Ovary (tissue), 7 donors: ENCODE measurements at regions not wholly inside any gene's neighbourhood (a gene's known extent, or its start where the extent isn't known, plus 50 kb on each side); places are given as distances from the start of the nearest gene placed in this dataset.

Experiments used
- DNase-seq, 5 donors: peaks; one replicate each; pipeline ENCODE4 v3.0.0-alpha.2; 2019 to 2020
- H3K27ac ChIP-seq, 2 donors: fragments of 200-600 bp; one replicate each; pipeline versions ENCODE4 v1.5.1 to v1.8.0; 2019 to 2022
- H3K27me3 ChIP-seq: fragments of 200-600 bp; one replicate; pipeline ENCODE4 v1.8.0; 2022
- H3K36me3 ChIP-seq: fragments of 200-600 bp; sonication (generic); one replicate; pipeline ENCODE4 v1.5.1; 2019
- H3K4me1 ChIP-seq: one replicate; pipeline ENCODE4 v1.8.1; 2013; ENCODE audit warnings: mild to moderate bottlenecking, moderate library complexity; ENCODE audit not compliant: insufficient read depth
- H3K4me3 ChIP-seq: fragments of 200-600 bp; sonication (generic); one replicate; pipeline ENCODE4 v1.5.1; 2017
- H3K9me3 ChIP-seq, 2 donors: fragments of 200-600 bp in 1 of 2; sonication (generic) in 1 of 2; one replicate each; pipeline versions ENCODE4 v1.5.1 to v1.8.1; 2013 to 2019; ENCODE audit warnings: mild to moderate bottlenecking in 1 of 2, moderate library complexity in 1 of 2
- CTCF ChIP-seq, 3 donors: fragments of 450-650 bp in 2 of 3; fragments of 200-600 bp in 1 of 3; IDR thresholded peaks; one replicate each; pipeline versions ENCODE4 v1.5.1 to v1.8.0; 2016 to 2022; ENCODE audit warnings: antibody characterized with exemption in 3 of 3, mild to moderate bottlenecking in 1 of 3
- EP300 ChIP-seq: sonication (generic); formaldehyde crosslinking; IDR thresholded peaks from one replicate; pipeline ENCODE4 v1.6.1; 2017; ENCODE audit warnings: antibody characterized with exemption
- POLR2A ChIP-seq: fragments of 450-650 bp; IDR thresholded peaks from one replicate; pipeline ENCODE4 v1.6.1; 2017; ENCODE audit warnings: antibody characterized with exemption, mild to moderate bottlenecking, moderate library complexity
- WGBS, 3 donors: extraction: QIAGEN DNeasy Blood & Tissue Kit in 1 of 3; methylation state at CpG; one replicate each; pipeline versions ENCODE4 v1.1.5 to v1.1.7; 2013 to 2017; 5-methylcytosine and 5-hydroxymethylcytosine counted together
- intact Hi-C, 4 donors: fragments of 100-400 bp; cut with DNase I; formaldehyde crosslinking; loops; one replicate each; pipeline versions ENCODE4 v1.11.0 to v1.15.1; 2022 to 2023
- donor health status: DM: no; HTN: no; CAD: no; lungs with moderate emphysema.
- donor health status: DM: no; HTN: no; CAD: no.
- donor health status: Bipolar disorder and iron deficiency.
- donor health status: DM: no; HTN: no; CAD: no.
- donor health status: DM: yes; HTN: yes; CAD: no.

GRCh38 chr3:109618766-109619378, 281.5 kb upstream of the DPPA4 start:
- DNase-seq, result no peak
- WGBS, 3 donors, result 69 to 77% (median 76%) methylated on average over 2 of the region's 2 CpGs
- no peaks in the 10 kb centered on the region for H3K36me3 ChIP-seq
- H3K27ac ChIP-seq, result no peak overlapping the region
- no peak overlapping the region for H3K4me3 ChIP-seq
- intact Hi-C loops, result no loop called here
- H3K27me3 ChIP-seq, result no peaks in the 10 kb centered on the region
- H3K4me1 ChIP-seq, result no peaks in the 10 kb centered on the region
- no peak for TF ChIP-seq CTCF (IDR thresholded peaks at IDR 0.05)
- H3K9me3 ChIP-seq, result no peaks in the 10 kb centered on the region

GRCh38 chr3:109631897-109632296, 294.6 kb upstream of the DPPA4 start:
- Histone ChIP-seq H3K9me3 (no peaks in the 10 kb centered on the region), H3K27me3 (no peaks in the 10 kb centered on the region), H3K27ac (no peak overlapping the region), H3K36me3 (no peaks in the 10 kb centered on the region), H3K4me1 (no peaks in the 10 kb centered on the region), H3K4me3 (no peak overlapping the region)
- TF ChIP-seq CTCF (IDR thresholded peaks at IDR 0.05) (no peak), EP300 (no peak), POLR2A (no peak)
- intact Hi-C loops, result no loop called here
- no peak for DNase-seq

GRCh38 chr3:109640146-109640652, 302.9 kb upstream of the DPPA4 start:
- H3K27me3 ChIP-seq, result no peaks in the 10 kb centered on the region
- TF ChIP-seq POLR2A (no peak), CTCF (IDR thresholded peaks at IDR 0.05) (no peak), EP300 (no peak)
- intact Hi-C loops, result no loop called here
- no peak overlapping the region for H3K27ac ChIP-seq
- no peak overlapping the region for H3K4me3 ChIP-seq
- WGBS, 3 donors, result 80 to 86% (median 81%) methylated on average over 4 of the region's 4 CpGs
- DNase-seq, result no peak
- no peaks in the 10 kb centered on the region for H3K36me3 ChIP-seq
- H3K4me1 ChIP-seq, result no peaks in the 10 kb centered on the region
- H3K9me3 ChIP-seq, result no peaks in the 10 kb centered on the region

- TF ChIP-seq EP300 (no peak), POLR2A (no peak), CTCF (IDR thresholded peaks at IDR 0.05) (no peak)
- H3K9me3 ChIP-seq, result no peaks in the 10 kb centered on the region
- H3K27me3 ChIP-seq, result no peaks in the 10 kb centered on the region
- H3K27ac ChIP-seq, result no peak overlapping the region
- H3K4me3 ChIP-seq, result no peak overlapping the region
- WGBS, 3 donors, result 43 to 72% (median 52%) methylated on average over 1 of the region's 1 CpG
- no peak for DNase-seq
- no peaks in the 10 kb centered on the region for H3K4me1 ChIP-seq
- intact Hi-C loops, result no loop called here
- no peaks in the 10 kb centered on the region for H3K36me3 ChIP-seq
Observed at GRCh38 chr3:109642025-109642424, 304.7 kb upstream of the DPPA4 start.
